ENCODE measurements at regions not wholly inside any gene's neighbourhood (a gene's known extent, or its start where the extent isn't known, plus 50 kb on each side); places are given as distances from the start of the nearest gene placed in this dataset.

DNA sequence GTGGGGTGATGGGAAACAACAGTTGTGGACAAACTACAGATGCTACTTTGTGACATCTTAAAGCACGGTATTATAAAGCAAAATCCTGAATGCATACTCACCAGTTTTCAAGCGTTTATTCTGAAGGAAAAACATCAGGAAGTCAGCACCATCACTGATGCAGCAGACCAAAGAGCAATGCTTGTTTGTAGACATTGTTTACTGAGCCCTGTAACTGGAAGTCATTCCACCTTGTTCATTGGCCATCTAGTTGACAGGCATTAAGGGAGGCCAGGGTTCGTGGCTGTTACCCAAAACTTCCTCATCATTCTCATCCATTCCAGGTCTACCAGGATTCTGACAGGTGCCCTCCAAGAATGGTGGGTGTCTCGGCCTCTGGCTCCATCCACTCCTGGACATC lies 55.3 kb upstream of the FAM204A start:
- H3K4me1 ChIP-seq, result no peaks in the 10 kb centered on the region
- H3K27me3 ChIP-seq, result no peaks in the 10 kb centered on the region
- H3K4me3 ChIP-seq, result no peak overlapping the region
- no peak overlapping the region for H3K27ac ChIP-seq
- H3K36me3 ChIP-seq, result no peaks in the 10 kb centered on the region
- no peaks in the 10 kb centered on the region for H3K9me3 ChIP-seq (replicated peaks)
- DNase-seq, result no peak

GRCh38 chr10:118395947-118396346 lies 53.8 kb upstream of the FAM204A start:
- H3K9me3 ChIP-seq (replicated peaks), result no peaks in the 10 kb centered on the region
- no peak for DNase-seq
- H3K36me3 ChIP-seq, result no peaks in the 10 kb centered on the region
- no peak overlapping the region for H3K27ac ChIP-seq
- no peaks in the 10 kb centered on the region for H3K27me3 ChIP-seq
- H3K4me1 ChIP-seq, result no peaks in the 10 kb centered on the region
- no peak overlapping the region for H3K4me3 ChIP-seq

DNA sequence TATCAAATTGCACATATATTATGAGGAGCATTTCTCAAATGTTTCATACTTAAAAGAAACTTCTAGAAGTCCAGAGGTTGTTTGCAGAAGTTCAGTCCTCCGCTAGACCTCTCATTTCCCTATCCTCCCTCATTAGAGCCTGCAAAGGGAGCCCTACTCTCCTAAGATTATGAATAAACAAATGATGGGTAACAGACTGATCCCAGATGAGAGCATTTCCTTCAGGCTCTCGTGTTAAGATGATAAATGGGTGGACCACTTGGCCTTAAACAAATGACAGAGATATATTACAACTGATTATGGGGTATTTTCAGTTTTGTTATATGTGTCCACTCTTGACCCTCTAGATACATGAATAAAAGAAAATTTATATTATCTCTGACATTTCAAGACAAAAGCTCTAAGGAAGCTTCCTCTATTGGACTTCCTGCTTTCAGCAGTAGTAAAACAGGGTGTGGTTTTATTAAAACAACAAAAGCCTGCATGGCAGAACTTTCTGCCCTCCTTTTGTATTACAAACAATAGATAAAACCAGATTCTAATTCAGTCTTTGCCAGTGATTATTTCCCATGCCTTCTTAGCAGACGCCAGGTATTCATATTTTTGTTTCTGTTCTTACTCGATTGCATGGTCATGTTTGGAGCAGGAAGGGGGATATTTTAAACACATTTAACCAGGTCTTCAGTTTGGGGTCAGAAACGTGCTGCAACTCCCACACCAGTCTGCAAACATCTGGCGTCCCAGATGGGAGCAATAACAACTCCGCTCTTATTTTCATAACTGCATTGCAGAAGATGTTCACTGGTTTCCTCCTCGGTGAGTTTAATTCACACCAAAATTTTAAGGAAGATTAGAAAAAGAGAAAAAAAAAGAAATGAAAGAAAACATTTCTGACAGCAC lies 52.4 kb upstream of the FAM204A start:
- Histone ChIP-seq H3K4me1 (no peaks in the 10 kb centered on the region), H3K27ac (no peak overlapping the region), H3K4me3 (no peak overlapping the region), H3K36me3 (no peaks in the 10 kb centered on the region), H3K27me3 (no peaks in the 10 kb centered on the region), H3K9me3 (replicated peaks) (no peaks in the 10 kb centered on the region)
- DNase-seq, result no peak

DNA sequence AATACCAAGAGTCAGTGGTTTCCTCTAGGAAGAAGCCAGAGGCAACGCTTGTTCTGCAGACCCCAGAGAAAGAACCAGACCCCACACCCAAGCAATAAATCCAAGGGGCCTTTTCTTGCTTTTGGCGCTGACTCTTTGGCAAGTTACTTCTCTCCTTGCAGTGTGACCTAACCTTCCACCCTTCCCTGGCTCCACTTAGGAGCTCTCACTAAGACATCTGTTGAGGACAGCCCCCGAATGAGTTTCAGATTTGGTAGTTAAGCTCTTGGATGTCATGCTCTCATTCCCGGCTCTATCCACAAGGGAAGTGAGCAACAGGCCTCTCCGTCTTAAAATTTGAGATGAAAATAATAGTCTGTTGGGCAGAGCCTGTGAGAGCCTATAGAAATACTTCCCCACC lies 50.6 kb upstream of the FAM204A start:
- H3K4me1 ChIP-seq, result no peaks in the 10 kb centered on the region
- no peaks in the 10 kb centered on the region for H3K36me3 ChIP-seq
- H3K27me3 ChIP-seq, result no peaks in the 10 kb centered on the region
- H3K9me3 ChIP-seq (replicated peaks), result no peaks in the 10 kb centered on the region
- DNase-seq, result no peak
- no peak overlapping the region for H3K4me3 ChIP-seq
- no peak overlapping the region for H3K27ac ChIP-seq
